ENCODE measurements at regions not wholly inside any gene's neighbourhood (a gene's known extent, or its start where the extent isn't known, plus 50 kb on each side); places are given as distances from the start of the nearest gene placed in this dataset.
"Not testable (repeated sequence)": the region's sequence is repeated elsewhere in the genome, so short reads cannot be mapped to it uniquely, and the experiment has no call there.

DNA sequence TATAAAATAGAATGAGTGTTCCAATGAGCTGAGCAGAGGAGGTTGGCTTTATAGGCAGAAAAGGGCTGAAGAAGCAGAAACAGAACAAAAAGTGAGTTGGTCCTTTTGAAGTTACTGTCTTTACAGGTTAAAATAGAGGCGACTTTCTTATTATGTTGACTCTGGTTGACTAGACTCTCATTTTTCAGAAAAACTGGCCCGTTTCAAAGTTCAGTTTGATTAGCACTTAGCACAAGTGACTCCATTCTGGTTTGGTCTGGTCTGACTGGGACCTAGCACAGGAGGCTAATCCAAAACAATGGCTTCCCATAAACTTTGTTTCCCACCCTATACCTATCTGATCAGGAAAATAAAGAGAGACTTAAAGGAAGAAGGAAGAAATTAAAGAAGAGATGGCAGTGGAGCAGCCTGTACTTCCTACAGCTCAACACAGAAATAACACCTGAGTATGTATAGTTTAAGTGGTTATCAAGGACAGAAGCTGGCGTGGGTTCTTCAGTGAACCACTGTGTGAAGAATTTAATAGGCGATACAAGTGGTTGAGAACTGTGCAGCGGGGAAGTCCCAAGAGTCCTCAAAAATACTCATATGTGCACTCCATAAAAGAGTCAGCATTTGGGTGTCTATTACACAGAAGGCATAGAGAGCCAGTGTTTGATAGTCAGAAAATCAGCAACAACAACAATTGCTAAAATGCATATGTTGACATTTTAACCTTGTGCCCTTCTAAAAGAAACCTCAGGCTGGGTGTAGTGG is 554.8 kb upstream of the HTR2C start:
- DNase-seq (ENCODE audit: extremely low read depth, low read depth, low spot score): no peak

DNA sequence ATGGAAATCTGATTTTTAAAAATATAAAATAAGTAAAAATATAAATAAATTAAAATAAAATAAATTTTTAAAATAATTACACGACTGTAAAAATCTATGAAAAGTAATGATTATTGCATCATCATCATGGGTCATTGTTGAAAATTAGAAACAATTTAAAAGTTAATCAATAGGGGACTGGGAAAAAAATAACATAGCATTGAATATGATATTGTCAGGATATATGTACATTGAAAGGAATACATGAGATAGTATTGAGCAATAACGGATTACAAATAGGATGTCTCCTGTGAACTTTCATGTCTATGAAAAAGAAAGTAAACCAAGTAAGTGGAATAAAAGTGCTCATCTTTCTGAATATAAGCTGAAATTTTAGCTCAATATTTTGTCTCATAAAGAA is 566.8 kb upstream of the HTR2C start:
- no peak for DNase-seq (ENCODE audit: extremely low read depth, low read depth, low spot score)

DNA sequence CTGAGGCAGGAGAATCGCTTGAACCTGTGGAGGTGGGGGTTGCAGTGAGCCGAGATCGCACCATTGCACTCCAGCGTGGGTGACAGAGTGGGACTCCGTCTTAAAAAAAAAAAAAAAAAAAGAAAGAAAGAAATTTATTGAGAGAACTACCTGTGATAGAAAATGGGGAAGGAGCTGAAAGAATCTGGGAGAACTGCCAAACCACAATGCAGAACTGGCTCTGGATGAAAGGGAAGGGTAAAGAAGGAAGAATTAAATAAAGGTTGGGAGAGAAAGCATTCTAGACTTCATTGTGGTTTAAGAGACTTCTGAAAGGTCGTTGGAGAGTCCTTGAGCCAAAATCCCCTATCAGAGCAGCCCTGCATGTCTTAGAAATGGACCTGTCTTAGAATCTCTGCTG is 567.9 kb upstream of the HTR2C start:
- no peak for DNase-seq (ENCODE audit: extremely low read depth, low read depth, low spot score)

DNA sequence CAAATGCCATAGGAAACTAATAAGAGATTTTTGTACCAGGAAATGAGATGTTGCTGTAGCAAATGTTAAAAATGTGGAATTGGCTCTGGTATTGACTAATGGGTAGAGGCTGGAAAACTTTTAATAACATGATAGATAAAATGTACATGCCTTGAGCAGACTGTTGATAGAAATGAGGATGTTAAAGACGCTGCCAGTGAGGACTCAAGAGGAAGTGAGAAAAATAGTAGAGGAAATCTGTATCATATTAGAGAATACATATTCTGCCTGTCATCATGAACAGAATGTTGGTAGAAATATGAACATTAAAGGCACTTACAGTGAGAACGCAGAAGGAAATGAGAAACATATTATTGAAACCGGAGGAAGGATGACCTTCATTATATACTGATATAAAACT is 577.2 kb upstream of the HTR2C start:
- DNase-seq (ENCODE audit: extremely low read depth, low read depth, low spot score): no peak

DNA sequence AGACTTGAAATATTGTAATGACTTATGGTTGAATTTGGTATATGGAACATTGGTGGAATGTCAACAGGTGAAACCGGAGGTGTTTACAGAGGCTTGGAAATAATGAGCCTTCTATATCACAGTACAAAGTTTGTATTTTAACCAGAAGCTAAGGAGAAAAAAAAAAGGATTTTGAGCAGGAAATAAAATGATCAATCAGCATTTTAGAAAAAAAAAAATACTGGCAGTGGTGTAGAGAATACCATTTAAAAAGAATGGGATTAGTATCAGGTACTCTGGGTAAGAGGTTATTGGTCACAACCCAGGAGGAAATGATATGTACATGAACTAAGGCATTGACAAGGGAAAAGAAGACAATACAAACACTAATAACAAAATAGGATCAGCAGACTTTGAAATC is 587.1 kb upstream of the HTR2C start:
- DNase-seq (ENCODE audit: extremely low read depth, low read depth, low spot score): no peak

DNA sequence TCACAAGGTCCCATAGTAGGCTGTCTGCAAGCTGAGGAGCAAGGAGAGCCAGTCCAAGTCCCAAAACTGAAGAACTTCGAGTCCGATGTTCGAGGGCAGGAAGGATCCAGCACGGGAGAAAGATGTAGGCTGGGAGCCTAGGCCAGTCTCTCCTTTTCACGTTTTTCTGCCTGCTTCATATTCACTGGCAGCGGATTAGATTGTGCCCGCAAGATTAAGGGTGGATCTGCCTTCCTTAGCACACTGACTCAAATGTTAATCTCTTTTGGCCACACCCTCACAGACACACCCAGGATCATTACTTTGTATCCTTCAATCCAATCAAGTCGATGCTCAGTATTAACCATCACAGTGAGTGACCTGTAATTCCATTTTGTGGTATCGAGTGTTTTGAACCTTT is 592.2 kb upstream of the HTR2C start:
- not testable (repeated sequence) for DNase-seq (ENCODE audit: extremely low read depth, low read depth, low spot score)

DNA sequence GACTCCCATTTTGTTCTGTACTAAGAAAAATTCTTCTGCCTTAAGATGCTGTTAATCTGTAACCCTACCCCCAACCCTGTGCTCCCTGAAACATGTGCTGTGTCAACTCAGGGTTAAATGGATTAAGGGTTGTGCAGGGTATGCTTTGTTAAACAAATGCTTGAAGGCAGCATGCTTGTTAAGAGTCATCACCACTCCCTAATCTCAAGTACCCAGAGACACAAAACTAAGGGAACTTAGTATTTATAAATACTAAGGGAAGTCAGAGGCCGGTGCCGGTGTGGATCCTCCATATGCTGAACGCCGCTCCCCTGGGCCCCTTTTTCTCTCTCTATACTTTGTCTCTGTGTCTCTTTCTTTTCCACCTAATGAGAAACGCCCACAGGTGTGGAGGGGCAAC is 593.2 kb upstream of the HTR2C start:
- not testable (repeated sequence) for DNase-seq (ENCODE audit: extremely low read depth, low read depth, low spot score)

DNA sequence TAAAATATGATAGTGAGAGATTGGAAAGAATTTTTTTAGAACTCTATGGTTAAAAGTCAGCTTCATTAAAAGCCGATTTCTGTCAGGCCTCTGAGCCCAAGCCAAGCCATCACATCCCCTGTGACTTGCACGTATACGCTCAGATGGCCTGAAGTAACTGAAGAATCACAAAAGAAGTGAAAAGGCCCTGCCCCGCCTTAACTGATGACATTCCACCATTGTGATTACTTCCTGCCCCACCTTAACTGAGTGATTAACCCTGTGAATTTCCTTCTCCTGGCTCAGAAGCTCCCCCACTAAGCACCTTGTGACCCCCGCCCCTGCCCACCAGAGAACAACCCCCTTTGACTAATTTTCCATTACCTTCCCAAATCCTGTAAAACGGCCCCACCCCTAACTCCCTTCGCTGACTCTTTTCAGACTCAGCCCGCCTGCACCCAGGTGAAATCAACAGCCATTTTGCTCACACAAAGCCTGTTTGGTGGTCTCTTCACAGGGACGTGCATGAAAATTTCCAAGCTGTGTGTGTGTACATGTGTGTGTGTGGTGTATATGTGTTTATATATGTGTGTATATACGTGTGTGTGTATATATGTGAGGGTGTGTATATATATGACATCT is 595.5 kb upstream of the HTR2C start:
- not testable (repeated sequence) for DNase-seq (ENCODE audit: extremely low read depth, low read depth, low spot score)

DNA sequence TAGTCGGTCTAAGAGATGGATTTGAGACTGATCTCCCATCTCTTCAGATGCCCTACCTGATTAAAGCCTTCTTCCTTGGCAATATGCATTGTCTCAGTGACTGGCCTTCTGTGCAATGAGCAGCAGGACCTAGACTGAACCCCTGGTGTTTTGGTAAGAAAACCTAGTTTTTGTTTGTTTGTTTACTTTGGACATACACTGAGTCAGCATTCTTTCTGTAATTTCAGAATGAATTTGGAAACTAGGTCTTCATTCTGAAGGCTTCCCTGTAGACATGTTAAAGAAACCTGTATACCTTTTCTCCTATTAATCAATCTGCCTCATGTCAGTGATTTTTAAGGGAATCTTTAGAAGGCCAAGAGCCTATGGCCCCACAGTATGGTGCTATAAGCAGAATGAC is 597.5 kb upstream of the HTR2C start:
- no peak for DNase-seq (ENCODE audit: extremely low read depth, low read depth, low spot score)

DNA sequence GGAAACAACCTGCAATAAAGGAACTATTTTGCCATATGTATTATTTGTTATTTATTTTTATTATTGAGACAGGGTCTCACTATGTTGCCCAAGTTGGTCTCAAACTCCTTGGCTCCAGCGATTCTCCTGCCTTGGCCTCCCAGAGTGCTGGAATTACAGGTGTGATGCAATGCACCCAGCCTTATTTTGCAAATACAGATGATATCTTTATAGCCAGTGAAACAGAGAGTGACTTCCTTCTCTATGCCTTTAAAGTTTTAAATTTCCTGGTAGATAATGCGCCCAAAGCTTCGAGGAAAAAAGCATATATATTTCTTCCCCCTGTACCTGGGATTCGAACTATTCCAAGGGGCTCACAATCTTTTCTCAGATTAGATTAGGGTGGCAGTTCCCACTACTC is 601.1 kb upstream of the HTR2C start:
- DNase-seq (ENCODE audit: extremely low read depth, low read depth, low spot score): no peak

DNA sequence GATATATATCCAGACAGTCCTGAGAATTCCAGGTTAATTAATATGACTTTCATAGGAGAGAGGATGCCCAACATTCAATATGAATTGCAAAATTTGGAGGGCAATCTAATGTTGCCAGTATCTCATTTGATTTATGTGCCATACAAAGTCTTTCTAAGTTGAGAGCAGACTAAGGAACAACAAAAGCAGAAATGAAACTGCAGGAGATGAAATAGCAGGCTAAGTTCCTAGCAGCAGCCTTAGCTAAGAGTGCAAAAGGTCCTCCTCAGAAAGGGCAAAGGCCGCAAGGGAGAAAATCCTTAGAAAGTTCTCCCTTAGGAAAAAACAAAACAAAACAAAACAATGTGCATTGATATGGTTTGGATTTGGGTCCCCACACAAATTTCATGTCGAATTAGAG is 602.9 kb upstream of the HTR2C start:
- DNase-seq (ENCODE audit: extremely low read depth, low read depth, low spot score): no peak

DNA sequence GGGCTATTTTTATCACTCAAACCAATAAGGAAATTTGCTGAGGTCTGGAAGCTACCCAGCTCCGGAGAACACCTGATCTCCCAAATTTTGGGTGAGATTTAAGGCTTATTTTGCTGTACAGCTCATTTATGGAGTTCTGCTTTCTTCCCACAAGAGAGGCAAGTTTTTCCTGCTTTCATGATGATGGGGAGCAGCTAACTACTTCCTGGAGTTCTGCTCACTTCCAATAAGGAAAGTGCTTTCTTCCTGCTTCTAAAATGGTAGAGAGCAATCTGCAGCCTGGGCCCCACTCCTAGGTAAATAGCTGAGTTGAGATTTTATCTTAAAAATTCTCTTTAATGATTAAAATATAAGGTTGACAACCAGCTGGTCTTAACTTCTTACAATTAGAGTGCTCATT is 606.0 kb upstream of the HTR2C start:
- DNase-seq (ENCODE audit: extremely low read depth, low read depth, low spot score): no peak

DNA sequence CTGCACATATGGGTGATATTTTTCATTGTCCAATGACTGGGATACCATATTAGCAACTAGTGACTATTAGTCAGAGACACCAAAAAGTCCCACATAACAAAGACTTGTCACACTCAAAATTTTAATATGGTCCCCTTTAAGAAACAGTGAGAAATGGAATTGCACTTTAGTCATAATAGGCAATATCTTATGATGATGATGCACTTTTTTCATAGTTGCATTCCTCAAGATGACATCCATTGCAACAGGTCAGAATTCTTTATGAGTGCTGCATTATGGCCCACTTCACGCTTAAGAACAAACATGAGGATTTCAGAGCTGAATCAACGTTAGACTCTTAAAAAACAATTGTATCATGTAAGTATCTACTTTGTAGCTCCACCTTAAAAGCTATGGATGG is 608.4 kb upstream of the HTR2C start:
- no peak for DNase-seq (ENCODE audit: extremely low read depth, low read depth, low spot score)

DNA sequence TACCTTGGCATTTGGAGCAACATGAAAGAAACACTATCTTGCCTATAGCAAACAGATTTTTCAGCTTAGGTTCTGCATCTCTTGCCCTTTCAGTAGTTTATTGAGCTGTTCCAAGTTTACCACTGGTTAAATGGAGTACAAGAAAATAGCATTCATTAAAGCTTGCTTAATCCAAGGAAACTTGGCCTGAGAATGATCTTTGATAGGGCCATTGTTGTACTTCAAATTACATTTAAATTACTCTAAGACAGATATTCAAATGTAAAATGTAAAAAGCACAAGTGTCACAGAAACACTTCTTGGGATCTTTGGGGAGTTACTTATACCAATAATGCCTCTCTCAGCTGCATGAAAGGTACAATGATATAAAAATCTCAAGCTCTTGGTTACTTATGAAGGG is 609.0 kb upstream of the HTR2C start:
- DNase-seq (ENCODE audit: extremely low read depth, low read depth, low spot score): no peak

DNA sequence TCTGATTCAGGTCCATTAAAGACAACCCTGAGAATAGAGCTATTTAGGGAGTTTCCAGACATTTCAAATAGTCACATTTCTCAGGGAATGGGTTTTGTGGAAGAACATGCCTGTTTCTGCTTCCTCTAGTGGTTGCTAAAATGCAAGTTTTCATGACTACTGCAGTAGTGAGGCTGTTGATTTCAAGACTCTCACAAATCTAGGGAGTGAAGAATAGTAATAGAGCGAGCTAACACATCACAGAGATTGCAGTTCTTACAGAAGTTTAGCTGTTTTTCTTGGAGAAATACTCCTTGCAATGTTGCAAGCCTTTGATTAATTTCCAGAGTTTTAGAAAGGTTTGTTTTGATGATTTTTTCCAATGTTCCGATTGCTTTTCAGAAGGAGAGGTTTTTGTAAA is 610.2 kb upstream of the HTR2C start:
- no peak for DNase-seq (ENCODE audit: extremely low read depth, low read depth, low spot score)

DNA sequence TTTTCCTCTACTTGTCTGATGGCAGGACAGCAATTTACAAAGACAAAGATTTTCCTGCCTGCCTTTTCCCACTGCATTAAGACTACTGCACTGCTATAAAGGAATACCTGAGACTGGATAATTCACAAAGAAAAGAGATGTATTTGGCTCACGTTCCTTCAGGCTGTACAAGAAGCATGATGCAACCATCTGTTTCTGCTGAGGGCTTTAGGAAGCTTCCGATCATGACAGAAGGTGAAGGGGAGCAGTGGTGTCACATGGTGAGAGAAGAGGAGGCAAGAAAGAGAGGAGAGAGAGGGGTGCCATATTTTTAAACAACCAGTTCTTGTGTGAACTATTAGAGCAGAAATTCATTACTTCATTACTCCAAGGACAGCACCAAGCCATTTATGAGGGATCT is 617.1 kb upstream of the HTR2C start:
- DNase-seq (ENCODE audit: extremely low read depth, low read depth, low spot score): no peak

DNA sequence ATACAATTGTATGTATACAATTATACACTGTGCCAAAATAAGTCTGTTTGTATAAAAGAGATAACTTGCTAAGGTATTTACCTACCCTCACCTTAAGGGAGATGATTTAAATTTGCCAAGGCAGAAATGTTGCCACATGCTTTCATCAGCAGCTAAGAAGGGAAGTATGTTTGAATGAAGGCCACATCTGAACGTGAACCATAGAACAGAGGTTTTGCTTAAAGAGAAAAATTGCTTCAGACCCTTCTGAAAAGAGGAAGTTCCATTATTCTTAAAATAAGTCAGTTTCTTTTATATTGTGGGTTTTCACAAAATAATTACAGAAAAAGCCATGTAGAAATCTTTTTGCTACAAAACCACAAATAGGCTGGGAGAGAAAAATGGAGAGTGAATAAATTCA is 621.5 kb upstream of the HTR2C start:
- DNase-seq (ENCODE audit: extremely low read depth, low read depth, low spot score): no peak

DNA sequence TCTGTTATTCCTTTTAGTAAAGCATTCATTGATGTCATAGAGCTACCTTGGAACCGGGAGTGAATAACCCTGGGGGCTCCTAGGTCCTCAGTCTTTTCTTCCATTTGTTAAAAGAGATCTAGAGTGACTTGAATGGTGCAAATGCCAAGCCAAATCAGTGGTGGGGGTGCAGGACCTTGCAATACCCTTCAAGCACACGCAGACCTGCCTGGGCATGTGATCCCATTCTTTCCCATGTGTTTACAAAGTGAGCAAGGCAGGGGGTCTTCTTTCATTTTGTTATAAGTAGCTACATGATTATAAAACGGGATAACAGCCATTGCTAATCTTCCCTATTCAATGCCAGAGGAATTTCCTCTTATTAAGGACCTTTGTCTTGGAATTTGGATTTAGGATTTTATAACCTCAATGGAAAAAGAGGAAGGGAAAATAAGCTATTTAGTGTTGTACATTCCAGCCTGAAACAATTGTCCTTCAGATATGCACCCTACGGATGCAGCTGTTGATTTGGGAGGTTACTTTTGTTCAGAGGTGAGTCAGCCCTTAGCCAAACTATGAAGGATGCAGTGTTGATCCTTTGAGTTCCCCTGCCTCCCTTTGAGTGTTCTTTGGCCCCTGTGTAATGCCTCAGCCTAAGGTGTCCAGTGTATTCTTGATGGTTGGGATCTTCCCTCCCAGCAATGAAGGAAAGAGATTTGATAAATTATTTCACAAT is 623.8 kb upstream of the HTR2C start:
- DNase-seq (ENCODE audit: extremely low read depth, low read depth, low spot score): no peak

DNA sequence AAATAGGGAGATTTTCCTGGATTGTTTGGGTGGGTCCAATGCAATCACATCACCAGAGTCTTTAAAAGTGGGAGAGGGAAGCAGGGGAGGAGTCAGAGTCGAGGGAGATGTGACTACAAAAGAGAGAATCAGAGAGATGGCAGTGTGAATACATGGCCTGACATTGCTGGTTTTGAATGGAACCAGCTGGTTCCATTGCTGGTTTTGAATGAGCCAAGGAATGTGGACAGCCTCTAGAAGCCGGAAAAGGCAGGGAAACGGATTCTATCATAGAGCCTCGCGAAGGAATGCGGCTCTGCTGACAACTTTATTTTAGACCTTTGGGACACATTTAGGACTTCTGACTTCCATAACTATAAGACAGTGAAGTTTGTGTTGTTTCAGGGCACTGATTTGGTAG is 627.0 kb upstream of the HTR2C start:
- no peak for DNase-seq (ENCODE audit: extremely low read depth, low read depth, low spot score)

DNA sequence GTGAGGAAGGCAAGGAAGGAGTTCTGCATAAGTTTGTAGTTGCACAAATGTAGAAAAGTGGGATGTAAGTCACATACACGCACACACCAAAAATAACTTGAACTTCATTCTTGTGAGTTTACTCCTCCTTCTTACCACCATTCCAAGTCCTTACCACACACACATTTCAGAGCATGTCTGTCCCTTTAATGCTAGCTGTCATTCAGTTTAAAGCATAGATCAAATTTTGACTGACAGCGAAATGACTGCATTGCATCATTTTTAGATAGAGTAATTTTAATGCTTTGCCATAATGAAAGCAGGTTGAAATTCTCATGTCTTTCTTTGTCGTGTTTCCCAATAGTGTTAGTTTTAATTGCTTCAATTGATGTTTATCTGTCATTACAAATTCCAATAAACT is 629.6 kb upstream of the HTR2C start:
- no peak for DNase-seq (ENCODE audit: extremely low read depth, low read depth, low spot score)

DNA sequence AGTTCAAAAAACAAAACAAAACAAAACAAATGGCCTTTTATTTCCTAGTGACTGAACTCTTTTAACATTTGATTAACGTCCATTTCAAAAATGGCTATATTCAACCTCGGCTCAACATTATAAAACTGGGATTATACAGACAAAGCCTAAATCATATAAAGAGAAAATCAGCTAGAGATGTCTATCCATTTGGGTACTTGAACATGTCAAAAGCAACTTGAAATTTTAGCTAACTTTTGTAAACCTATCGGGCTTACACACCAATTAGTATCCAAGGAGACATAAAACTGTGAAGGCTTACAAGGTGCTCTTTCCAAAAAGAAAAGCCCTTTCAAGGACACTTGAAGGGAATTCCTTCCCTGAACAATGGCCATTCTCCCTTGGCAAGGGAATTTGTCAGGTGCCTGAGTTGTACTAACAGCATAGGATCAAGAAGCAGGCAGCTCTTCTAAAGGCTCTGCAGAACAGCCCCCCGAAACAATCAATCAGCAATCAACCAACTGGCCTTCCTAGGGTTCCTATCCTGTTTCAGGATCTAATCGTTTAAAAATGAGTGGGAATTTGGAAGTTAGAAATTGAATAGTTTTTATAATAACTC is 633.7 kb upstream of the HTR2C start:
- DNase-seq (ENCODE audit: extremely low read depth, low read depth, low spot score): no peak

DNA sequence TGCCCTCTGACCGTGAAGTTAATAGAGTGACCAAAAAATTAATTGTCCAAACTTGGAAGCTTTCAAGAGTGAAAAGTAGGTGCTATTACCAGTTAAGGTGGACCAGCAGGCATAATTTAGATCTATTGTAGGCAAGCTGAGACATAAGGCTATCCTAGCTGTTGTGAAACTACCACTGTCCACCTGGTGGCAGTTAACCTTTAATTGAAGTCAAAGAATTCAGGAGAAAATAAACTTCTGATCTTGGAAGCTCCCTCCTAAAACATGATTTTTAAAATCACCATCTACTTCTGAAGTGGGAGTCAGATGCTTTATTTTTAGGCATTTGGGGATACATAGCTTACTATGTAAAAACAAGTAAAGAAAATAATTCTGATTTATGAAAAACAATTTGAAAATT is 636.3 kb upstream of the HTR2C start:
- no peak for DNase-seq (ENCODE audit: extremely low read depth, low read depth, low spot score)
